MM.1S (cell line): ENCODE measurements at regions not wholly inside any gene's neighbourhood (a gene's known extent, or its start where the extent isn't known, plus 50 kb on each side); places are given as distances from the start of the nearest gene placed in this dataset.

Source experiments
- EZH2 ChIP-seq: fragments of 300-600 bp; sonication (generic); optimal IDR thresholded peaks from 2 replicates; pipeline ENCODE3; 2017; ENCODE audit warnings: low read depth, mild to moderate bottlenecking, antibody characterized with exemption, low read length, mixed read lengths
- EZH2phosphoT487 ChIP-seq: fragments of 300-600 bp; sonication (generic); IDR thresholded peaks from 2 replicates; pipeline ENCODE4 v1.6.1; 2018; ENCODE audit warnings: antibody characterized with exemption, low read length
- TF ChIP-seq, protein P1 (sequence below): fragments of 300-600 bp; sonication (generic); IDR thresholded peaks from 2 replicates; pipeline ENCODE4 v1.5.1; 2016; ENCODE audit warnings: antibody characterized with exemption, low read length, mixed read lengths

DNA sequence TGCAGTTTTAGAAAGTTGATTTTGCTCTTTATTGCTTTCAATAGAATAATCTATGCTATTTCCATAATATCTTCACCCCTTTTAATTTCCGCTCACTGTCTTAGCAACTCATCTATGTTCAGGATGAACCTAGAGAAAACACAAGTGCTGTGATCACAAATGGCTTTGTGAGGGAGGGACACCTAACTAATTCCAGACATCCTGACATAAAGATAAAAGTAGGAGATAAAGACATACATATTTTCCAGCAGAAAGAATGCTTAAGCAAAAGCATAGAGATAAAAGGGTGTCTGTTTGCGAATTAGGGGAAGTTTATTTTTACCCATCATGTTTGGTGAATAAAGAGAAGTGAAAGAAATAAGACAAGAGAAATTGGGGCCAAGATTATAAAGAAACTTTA lies 254.2 kb downstream of the KCNJ2 start:
- TF ChIP-seq, protein P1, sequence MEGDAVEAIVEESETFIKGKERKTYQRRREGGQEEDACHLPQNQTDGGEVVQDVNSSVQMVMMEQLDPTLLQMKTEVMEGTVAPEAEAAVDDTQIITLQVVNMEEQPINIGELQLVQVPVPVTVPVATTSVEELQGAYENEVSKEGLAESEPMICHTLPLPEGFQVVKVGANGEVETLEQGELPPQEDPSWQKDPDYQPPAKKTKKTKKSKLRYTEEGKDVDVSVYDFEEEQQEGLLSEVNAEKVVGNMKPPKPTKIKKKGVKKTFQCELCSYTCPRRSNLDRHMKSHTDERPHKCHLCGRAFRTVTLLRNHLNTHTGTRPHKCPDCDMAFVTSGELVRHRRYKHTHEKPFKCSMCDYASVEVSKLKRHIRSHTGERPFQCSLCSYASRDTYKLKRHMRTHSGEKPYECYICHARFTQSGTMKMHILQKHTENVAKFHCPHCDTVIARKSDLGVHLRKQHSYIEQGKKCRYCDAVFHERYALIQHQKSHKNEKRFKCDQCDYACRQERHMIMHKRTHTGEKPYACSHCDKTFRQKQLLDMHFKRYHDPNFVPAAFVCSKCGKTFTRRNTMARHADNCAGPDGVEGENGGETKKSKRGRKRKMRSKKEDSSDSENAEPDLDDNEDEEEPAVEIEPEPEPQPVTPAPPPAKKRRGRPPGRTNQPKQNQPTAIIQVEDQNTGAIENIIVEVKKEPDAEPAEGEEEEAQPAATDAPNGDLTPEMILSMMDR = no peak
- no peak for TF ChIP-seq EZH2
- TF ChIP-seq EZH2phosphoT487 = no peak
